IMR-90 (cell line): ENCODE measurements at regions not wholly inside any gene's neighbourhood (a gene's known extent, or its start where the extent isn't known, plus 50 kb on each side); places are given as distances from the start of the nearest gene placed in this dataset.

ENCODE experiments used
- ATAC-seq: fragments of 200-7000 bp; cut with Tn5 transposase; 2 replicates; pipeline ENCODE4 v1.9.1; 2020; ENCODE audit warnings: low read depth, mild to moderate bottlenecking, moderate library complexity
- BruUV-seq: library from RNA; stranded (reverse); fragments of 400-500 nt; replicated peaks from 2 replicates; lab custom pipeline; 2021; lab: Mats Ljungman, UMichigan
- CTCF ChIA-PET: fragments of 300-600 bp; formaldehyde crosslinking; extraction: SDS; loops from one replicate; lab custom pipeline; 2021; ENCODE audit warnings: antibody characterized with exemption; lab: Yijun Ruan, JAX
- POLR2A ChIA-PET: fragments of 300-600 bp; sonication (Branson Sonifier 250); formaldehyde crosslinking; loops from one replicate; lab custom pipeline; 2022; ENCODE audit warnings: antibody characterized with exemption; ENCODE audit not compliant: unreplicated experiment; lab: Charles Lee
- DNase-seq: peaks from one replicate; pipeline ENCODE4 v3.0.0; 2013
- H2AFZ ChIP-seq: replicated peaks from 2 replicates; pipeline ENCODE3; 2013; ENCODE audit warnings: low read length, mild to moderate bottlenecking; ENCODE audit not compliant: poor library complexity
- H2AK5ac ChIP-seq: 2 replicates; pipeline ENCODE4 v1.6.1; 2013; ENCODE audit warnings: low read depth, low read length, inconsistent platforms
- H2AK9ac ChIP-seq: replicated peaks from 2 replicates; pipeline ENCODE3; 2013; ENCODE audit warnings: mild to moderate bottlenecking, low read depth, low read length, moderate library complexity; ENCODE audit not compliant: poor library complexity
- H2BK120ac ChIP-seq: 2 replicates; pipeline ENCODE4 v1.6.1; 2013; ENCODE audit warnings: low read depth, low read length, inconsistent platforms
- H2BK15ac ChIP-seq: 3 replicates; pipeline ENCODE4 v1.6.1; 2013; ENCODE audit warnings: low read depth, low read length, inconsistent platforms
- H2BK20ac ChIP-seq: 2 replicates; pipeline ENCODE4 v1.6.1; 2013; ENCODE audit warnings: low read depth, mild to moderate bottlenecking, inconsistent platforms, low read length, moderate library complexity
- H2BK5ac ChIP-seq: 2 replicates; pipeline ENCODE4 v1.6.1; 2013; ENCODE audit warnings: mild to moderate bottlenecking, low read depth, low read length, inconsistent platforms; ENCODE audit not compliant: poor library complexity, severe bottlenecking
- H3K14ac ChIP-seq: replicated peaks from 2 replicates; pipeline ENCODE4 v1.6.1; 2013; ENCODE audit warnings: low read depth, low read length, inconsistent platforms
- H3K18ac ChIP-seq: 2 replicates; pipeline ENCODE4 v1.6.1; 2013; ENCODE audit warnings: low read depth, low read length, control low read depth
- H3K23ac ChIP-seq: 2 replicates; pipeline ENCODE4 v1.6.1; 2013; ENCODE audit warnings: low read depth, low read length, inconsistent platforms
- H3K27ac ChIP-seq: 2 replicates; pipeline ENCODE4 v1.5.1; 2013; ENCODE audit warnings: mild to moderate bottlenecking, control low read depth, low read length; ENCODE audit not compliant: insufficient read depth
- H3K27me3 ChIP-seq: 2 replicates; pipeline ENCODE4 v1.6.1; 2013; ENCODE audit warnings: low read length; ENCODE audit not compliant: control insufficient read depth, insufficient read depth
- H3K36me3 ChIP-seq: 2 replicates; pipeline ENCODE4 v1.6.1; 2013; ENCODE audit warnings: low read length, mixed read lengths; ENCODE audit not compliant: control insufficient read depth, insufficient read depth
- H3K4ac ChIP-seq: 2 replicates; pipeline ENCODE4 v1.6.1; 2013; ENCODE audit warnings: low read depth, low read length, inconsistent platforms
- H3K4me1 ChIP-seq: 2 replicates; pipeline ENCODE4 v1.6.1; 2013; ENCODE audit warnings: low read length, mixed read lengths; ENCODE audit not compliant: control insufficient read depth, insufficient read depth
- H3K4me2 ChIP-seq: 2 replicates; pipeline ENCODE4 v1.6.1; 2013; ENCODE audit warnings: low read depth, mild to moderate bottlenecking, control low read depth, low read length, moderate library complexity
- H3K4me3 ChIP-seq: 2 replicates; pipeline ENCODE4 v1.5.1; 2013; ENCODE audit warnings: low read depth, mild to moderate bottlenecking, control low read depth, low read length, moderate library complexity; ENCODE audit not compliant: insufficient read depth
- H3K56ac ChIP-seq: 2 replicates; pipeline ENCODE4 v1.6.1; 2013; ENCODE audit warnings: low read length, inconsistent platforms; ENCODE audit not compliant: insufficient read depth; ENCODE audit errors: extremely low read depth
- H3K79me1 ChIP-seq, 2 experiments: 2 replicates each; pipeline ENCODE4 v1.6.1; 2013; ENCODE audit warnings: low read length in 2 of 2, inconsistent platforms in 1 of 2, low read depth in 1 of 2
- H3K9ac ChIP-seq: 2 replicates; pipeline ENCODE4 v1.6.1; 2013; ENCODE audit warnings: low read depth, low read length, control low read depth
- H3K9me1 ChIP-seq: 2 replicates; pipeline ENCODE4 v1.6.1; 2013; ENCODE audit warnings: low read length, inconsistent platforms; ENCODE audit not compliant: insufficient read depth
- H3K9me3 ChIP-seq: 2 replicates; pipeline ENCODE4 v1.6.1; 2013; ENCODE audit warnings: low read length; ENCODE audit not compliant: control insufficient read depth, insufficient read depth
- H4K20me1 ChIP-seq: 2 replicates; pipeline ENCODE4 v1.6.1; 2013; ENCODE audit warnings: low read length, inconsistent platforms; ENCODE audit not compliant: insufficient read depth
- H4K5ac ChIP-seq: 2 replicates; pipeline ENCODE4 v1.6.1; 2013; ENCODE audit warnings: mild to moderate bottlenecking, low read depth, low read length, control low read depth
- H4K8ac ChIP-seq, 2 experiments: 2 replicates each; pipeline ENCODE4 v1.6.1; 2013; ENCODE audit warnings: low read depth in 2 of 2, low read length in 2 of 2, control low read depth in 1 of 2, inconsistent platforms in 1 of 2
- H4K91ac ChIP-seq: 2 replicates; pipeline ENCODE4 v1.6.1; 2013; ENCODE audit warnings: low read depth, low read length, inconsistent platforms; ENCODE audit not compliant: insufficient read depth
- BHLHE40 ChIP-seq: fragments of 150-350 bp; IDR thresholded peaks from 2 replicates; pipeline ENCODE4 v1.6.1; 2016; ENCODE audit warnings: mild to moderate bottlenecking, low read depth, low read length
- CEBPB ChIP-seq: IDR thresholded peaks from 2 replicates; pipeline ENCODE4 v1.6.1; 2012; ENCODE audit warnings: low read depth, low read length, improper control_type of control experiment
- CHD1 ChIP-seq: IDR thresholded peaks from 2 replicates; pipeline ENCODE4 v1.6.1; 2012; ENCODE audit warnings: low read depth, low read length, improper control_type of control experiment
- CTCF ChIP-seq: conservative IDR thresholded peaks from 2 replicates; pipeline ENCODE4 v1.5.1; 2012; ENCODE audit warnings: mild to moderate bottlenecking, low read depth, low read length, improper control_type of control experiment
- ELK1 ChIP-seq: fragments of 150-350 bp; IDR thresholded peaks from 2 replicates; pipeline ENCODE4 v1.6.1; 2016; ENCODE audit warnings: low read depth, mild to moderate bottlenecking, low read length, moderate library complexity, borderline replicate concordance
- FOS ChIP-seq: fragments of 150-350 bp; IDR thresholded peaks from 2 replicates; pipeline ENCODE4 v1.6.1; 2016; ENCODE audit warnings: low read depth, low read length
- MAFK ChIP-seq: IDR thresholded peaks from 2 replicates; pipeline ENCODE4 v1.6.1; 2012; ENCODE audit warnings: low read depth, low read length, improper control_type of control experiment
- MAZ ChIP-seq: IDR thresholded peaks from 2 replicates; pipeline ENCODE4 v1.6.1; 2012; ENCODE audit warnings: low read depth, mild to moderate bottlenecking, low read length, improper control_type of control experiment, moderate library complexity, borderline replicate concordance
- MXI1 ChIP-seq: IDR thresholded peaks from 2 replicates; pipeline ENCODE4 v1.6.1; 2012; ENCODE audit warnings: low read depth, mild to moderate bottlenecking, low read length, moderate library complexity, borderline replicate concordance
- NFE2L2 ChIP-seq: fragments of 150-350 bp; IDR thresholded peaks from 2 replicates; pipeline ENCODE4 v1.6.1; 2016; ENCODE audit warnings: low read depth, mild to moderate bottlenecking, low read length
- POLR2A ChIP-seq: IDR thresholded peaks from 2 replicates; pipeline ENCODE4 v1.6.1; 2012; ENCODE audit warnings: mild to moderate bottlenecking, low read depth, low read length
- RAD21 ChIP-seq: IDR thresholded peaks from 2 replicates; pipeline ENCODE4 v1.6.1; 2012; ENCODE audit warnings: low read length, improper control_type of control experiment
- RCOR1 ChIP-seq: IDR thresholded peaks from 2 replicates; pipeline ENCODE4 v1.6.1; 2012; ENCODE audit warnings: mild to moderate bottlenecking, low read length, improper control_type of control experiment; ENCODE audit not compliant: insufficient replicate concordance
- RFX5 ChIP-seq: IDR thresholded peaks from 2 replicates; pipeline ENCODE4 v1.8.0; 2012; ENCODE audit warnings: low read depth, mild to moderate bottlenecking, low read length, moderate library complexity
- SMC3 ChIP-seq: fragments of 150-350 bp; IDR thresholded peaks from 2 replicates; pipeline ENCODE4 v1.6.1; 2016; ENCODE audit warnings: low read depth, mild to moderate bottlenecking, antibody characterized with exemption, low read length, moderate library complexity
- USF2 ChIP-seq: fragments of 150-350 bp; IDR thresholded peaks from 2 replicates; pipeline ENCODE4 v1.6.1; 2017; ENCODE audit warnings: mild to moderate bottlenecking, antibody characterized with exemption, low read length, low read depth
- WGBS, 2 experiments: methylation state at CpG; one replicate each; pipeline versions ENCODE4 v1.1.5 to v1.1.7; 2013; ENCODE audit warnings: missing lambda C conversion rate in 2 of 2; ENCODE audit not compliant: insufficient read length in 1 of 2; ENCODE audit errors: extremely low coverage in 2 of 2; 5-methylcytosine and 5-hydroxymethylcytosine counted together
- dilution Hi-C: fragments of 300-500 bp; cut with HindIII; formaldehyde crosslinking; loops from one replicate; pipeline ENCODE4 v1.14.3; 2018; ENCODE audit warnings: low sequenced_read_pairs; ENCODE audit not compliant: unreplicated experiment
- in situ Hi-C: fragments of 300-500 bp; cut with MboI; formaldehyde crosslinking; loops from 3 replicates; pipeline ENCODE4 v1.14.3; 2019; ENCODE audit warnings: low sequenced_read_pairs, inconsistent platforms, mixed read lengths
- intact Hi-C: fragments of 100-400 bp; cut with micrococcal nuclease; formaldehyde crosslinking; loops from 2 replicates; pipeline ENCODE4 v1.10.0; 2022

- H4K8ac ChIP-seq: no peak overlapping the region
- no peak overlapping the region for H2BK15ac ChIP-seq
- no peak overlapping the region for H2AK5ac ChIP-seq
- H3K79me1 ChIP-seq: no peaks in the 10 kb centered on the region
- ChIA-PET CTCF (no interaction called here), POLR2A (no interaction called here)
- H3K27me3 ChIP-seq: no peaks in the 10 kb centered on the region
- H3K56ac ChIP-seq: no peak overlapping the region
- dilution Hi-C loops: no loop called here
- no peaks in the 10 kb centered on the region for H3K9me3 ChIP-seq
- intact Hi-C loops: no loop called here
- no peaks in the 10 kb centered on the region for H3K36me3 ChIP-seq
- no peak overlapping the region for H3K27ac ChIP-seq
- H3K4me3 ChIP-seq: no peak overlapping the region
- in situ Hi-C loops: no loop called here
- H4K5ac ChIP-seq: no peak overlapping the region
- H2BK20ac ChIP-seq: no peak overlapping the region
- no peak overlapping the region for H2AK9ac ChIP-seq
- no peak overlapping the region for H3K4me2 ChIP-seq
- no peaks in the 10 kb centered on the region for H3K9me1 ChIP-seq
- no peak overlapping the region for H2BK5ac ChIP-seq
- BruUV-seq: no TSS peak
- TF ChIP-seq POLR2A (no peak), NFE2L2 (no peak), MAFK (no peak), MXI1 (no peak), MAZ (no peak), CHD1 (no peak), CEBPB (no peak), SMC3 (no peak), BHLHE40 (no peak), RFX5 (no peak), RCOR1 (no peak), USF2 (no peak), ELK1 (no peak), RAD21 (no peak), CTCF (no peak), FOS (no peak)
- H2BK120ac ChIP-seq: no peak overlapping the region
- H3K4me1 ChIP-seq: no peaks in the 10 kb centered on the region
- H3K14ac ChIP-seq: no peak overlapping the region
- no peak overlapping the region for H3K4ac ChIP-seq
- H3K23ac ChIP-seq: no peak overlapping the region
- H3K18ac ChIP-seq: no peak overlapping the region
- H2AFZ ChIP-seq: no peak overlapping the region
- no peak for DNase-seq
- ATAC-seq: no peak
- no CpG with 5 or more reads among the region's 2 CpGs for WGBS, 2 experiments
- H3K9ac ChIP-seq: no peak overlapping the region
- no peak overlapping the region for H4K91ac ChIP-seq
- H4K20me1 ChIP-seq: no peaks in the 10 kb centered on the region
These were observed 1879.4 kb upstream of the PIK3C3 start for GRCh38 chr18:40075616-40076015.
